ENCODE measurements at regions not wholly inside any gene's neighbourhood (a gene's known extent, or its start where the extent isn't known, plus 50 kb on each side); places are given as distances from the start of the nearest gene placed in this dataset.
"Not testable (repeated sequence)": the region's sequence is repeated elsewhere in the genome, so short reads cannot be mapped to it uniquely, and the experiment has no call there.

DNA sequence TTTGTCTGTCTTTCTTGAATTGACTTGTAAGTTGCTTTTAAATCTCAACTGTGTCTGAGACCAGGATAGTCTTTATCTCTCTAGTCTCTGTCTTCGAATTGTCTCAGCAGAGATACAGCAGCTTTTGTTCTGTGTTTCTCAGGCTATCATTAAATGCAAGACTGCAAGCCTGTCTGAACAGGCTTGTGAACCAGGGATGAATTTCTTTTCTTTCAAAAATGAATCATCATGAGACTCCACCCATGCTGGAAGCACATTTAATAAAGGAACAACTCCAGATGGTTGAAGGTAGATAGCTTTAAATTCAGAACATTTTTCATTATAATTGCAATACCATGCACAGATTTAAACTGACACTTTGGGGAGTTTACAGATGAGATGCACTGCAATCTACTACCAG lies 155.9 kb downstream of the SEC23IP start:
- no peak for DNase-seq (ENCODE audit: low read depth)

DNA sequence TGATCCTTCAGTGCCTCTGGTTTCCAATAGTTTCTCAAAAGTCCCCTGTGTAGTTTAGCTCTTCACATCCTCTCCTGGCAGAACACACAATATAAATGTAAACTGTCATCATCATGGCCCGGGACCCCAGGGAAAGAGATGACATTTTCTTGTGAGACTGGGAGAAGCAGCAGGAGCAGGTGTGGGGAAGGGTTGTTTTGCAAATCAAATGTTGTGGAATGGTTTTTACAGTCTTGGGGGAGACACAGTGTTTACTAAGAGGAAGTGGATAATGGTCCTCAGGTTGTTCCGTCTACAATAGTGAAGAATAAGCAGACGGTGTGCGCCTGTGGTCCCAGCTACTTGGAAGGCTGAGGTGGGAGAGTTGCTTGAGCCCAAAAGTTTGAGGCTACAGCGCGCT lies 159.1 kb downstream of the SEC23IP start:
- DNase-seq (ENCODE audit: low read depth), result no peak

DNA sequence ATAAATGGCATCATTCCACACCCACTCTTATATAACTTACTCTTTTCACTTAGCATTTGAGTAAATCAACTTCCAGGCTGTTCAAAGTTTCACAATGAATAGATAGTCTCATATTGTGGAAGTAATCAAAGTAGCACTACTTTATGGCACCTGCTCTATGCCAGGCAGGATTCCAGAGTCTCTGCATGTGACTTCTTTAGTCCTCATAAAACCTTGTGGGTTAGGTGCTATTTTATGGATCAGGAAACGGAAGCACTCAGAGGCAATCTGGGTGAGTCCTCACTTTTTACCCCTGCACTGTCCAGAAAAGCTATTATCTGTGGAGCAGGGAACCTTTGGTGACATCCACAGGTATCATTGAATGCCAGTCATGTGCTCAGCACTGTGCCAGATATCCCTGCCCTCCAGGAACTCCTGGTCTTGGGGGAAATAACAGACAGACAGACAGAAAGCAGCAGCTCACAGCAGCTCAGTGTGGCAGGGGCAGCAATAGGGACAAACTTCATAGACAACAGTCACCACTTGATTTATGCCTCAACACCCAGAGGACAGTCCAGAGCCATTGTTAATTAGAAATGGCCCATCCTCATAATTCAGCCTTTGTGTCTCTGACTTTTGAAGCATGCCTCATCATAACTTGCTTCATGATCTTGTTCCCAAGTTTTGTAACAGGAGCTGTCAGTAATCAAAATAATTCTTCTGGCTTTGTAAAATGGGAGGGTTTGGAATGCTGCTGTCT lies 160.6 kb downstream of the SEC23IP start:
- no peak for DNase-seq (ENCODE audit: low read depth)

DNA sequence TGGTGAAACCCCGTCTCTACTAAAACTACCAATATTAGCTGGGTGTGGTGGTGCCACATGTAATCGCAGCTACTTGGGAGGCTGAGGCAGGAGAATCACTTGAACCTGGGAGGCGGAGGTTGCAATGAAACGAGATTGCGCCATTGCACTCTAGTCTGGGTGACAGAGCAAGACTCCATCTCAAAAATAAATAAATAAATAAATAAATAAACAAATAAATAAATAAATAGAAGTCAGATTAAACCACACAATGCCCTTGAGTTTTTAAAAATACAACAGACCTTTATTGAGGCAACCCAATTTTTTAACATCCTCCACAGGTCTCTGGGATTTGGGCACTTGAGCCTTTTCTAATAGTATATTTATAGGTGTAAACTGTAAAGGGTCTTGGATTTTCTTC lies 167.3 kb downstream of the SEC23IP start:
- not testable (repeated sequence) for DNase-seq (ENCODE audit: low read depth)

DNA sequence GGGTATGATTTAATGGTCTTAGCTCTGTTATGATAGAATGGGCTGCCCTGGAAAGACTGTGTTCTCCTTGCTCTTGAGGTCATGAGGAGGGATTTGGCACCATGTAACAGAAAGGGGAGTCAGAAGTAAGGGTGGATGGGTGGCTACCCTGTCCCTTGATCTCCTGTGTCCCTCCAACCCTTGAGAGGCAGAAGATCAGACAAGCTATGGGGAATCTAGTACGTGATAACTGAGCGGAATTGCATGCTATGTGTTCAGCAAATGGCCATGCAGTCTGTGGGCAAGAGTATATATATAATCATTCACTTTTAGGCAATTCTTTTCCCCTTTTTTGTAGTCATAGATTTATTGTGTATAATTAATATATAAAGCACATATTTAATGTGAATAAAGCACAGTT lies 174.9 kb downstream of the SEC23IP start:
- DNase-seq (ENCODE audit: low read depth), result no peak

DNA sequence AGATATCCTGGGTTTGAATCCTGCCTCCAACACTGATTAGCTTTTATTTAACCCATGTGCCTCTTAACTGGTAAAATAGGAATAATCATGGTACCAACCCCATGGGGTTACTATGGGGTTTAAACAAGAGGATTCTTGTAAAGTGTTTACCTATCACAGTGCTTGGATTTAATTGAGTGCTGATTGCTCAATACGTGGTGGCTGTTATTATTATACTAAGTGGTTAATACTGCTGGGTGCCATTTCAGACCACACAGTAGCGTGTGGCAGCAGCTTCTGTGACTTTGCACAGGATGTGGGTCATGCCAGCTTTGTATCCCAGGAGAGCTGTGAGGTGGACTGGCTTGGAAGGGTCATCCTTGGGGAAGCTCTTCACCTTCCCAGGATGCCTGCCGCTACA lies 177.2 kb downstream of the SEC23IP start:
- no peak for DNase-seq (ENCODE audit: low read depth)

DNA sequence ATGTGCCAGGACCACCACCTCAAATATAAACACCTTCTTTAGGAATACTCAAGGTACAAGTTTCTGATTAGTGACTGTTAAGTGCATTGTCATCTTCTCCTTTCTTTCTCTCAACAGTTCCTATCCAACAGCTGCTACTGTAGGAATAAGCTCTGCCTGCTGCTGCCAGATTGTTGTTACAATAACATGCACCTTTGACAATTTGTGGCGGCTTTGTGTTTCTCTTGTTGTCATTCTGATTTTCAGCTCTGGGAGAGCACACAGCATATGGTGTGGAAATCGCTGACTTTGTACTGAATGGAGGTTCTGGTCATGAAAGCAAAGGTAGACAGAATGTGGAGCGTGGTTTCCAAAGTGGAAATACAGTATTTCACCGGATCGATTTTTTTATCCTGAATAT lies 182.8 kb downstream of the SEC23IP start:
- no peak for DNase-seq (ENCODE audit: low read depth)

DNA sequence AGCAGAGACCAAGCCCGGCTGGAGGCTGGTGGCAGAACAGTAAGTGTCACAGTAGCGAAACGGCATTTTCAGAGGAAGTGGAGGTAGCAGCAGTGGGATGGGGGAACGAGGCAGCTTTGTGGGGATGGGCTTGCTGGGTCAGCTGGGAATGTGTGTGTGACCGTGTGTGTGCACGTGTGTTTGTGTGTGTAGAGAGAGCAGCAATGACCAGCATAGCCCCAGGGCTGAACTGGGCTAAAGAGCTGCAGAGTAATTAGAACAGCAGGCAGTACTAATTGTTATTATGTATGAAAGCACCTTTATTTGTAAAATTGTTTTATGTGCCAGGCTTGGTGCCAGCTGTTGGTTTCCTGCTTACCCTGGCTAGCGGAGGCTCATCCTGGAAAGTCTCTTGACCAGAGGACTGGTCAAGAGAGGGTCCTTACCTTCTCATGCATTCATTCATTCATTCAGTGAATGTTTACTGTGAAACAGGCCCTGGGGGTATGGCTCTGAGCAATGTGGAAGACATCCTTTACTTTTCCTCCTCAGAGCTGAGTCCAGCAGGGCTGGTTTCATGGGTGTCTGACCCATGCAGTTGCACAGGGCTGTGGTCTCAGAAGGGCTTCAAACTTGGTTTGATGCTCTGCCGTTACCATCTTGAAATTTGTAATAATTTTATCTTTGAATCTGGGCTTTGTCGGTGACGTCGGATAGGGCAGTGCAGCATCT lies 184.6 kb downstream of the SEC23IP start:
- no peak for DNase-seq (ENCODE audit: low read depth)

DNA sequence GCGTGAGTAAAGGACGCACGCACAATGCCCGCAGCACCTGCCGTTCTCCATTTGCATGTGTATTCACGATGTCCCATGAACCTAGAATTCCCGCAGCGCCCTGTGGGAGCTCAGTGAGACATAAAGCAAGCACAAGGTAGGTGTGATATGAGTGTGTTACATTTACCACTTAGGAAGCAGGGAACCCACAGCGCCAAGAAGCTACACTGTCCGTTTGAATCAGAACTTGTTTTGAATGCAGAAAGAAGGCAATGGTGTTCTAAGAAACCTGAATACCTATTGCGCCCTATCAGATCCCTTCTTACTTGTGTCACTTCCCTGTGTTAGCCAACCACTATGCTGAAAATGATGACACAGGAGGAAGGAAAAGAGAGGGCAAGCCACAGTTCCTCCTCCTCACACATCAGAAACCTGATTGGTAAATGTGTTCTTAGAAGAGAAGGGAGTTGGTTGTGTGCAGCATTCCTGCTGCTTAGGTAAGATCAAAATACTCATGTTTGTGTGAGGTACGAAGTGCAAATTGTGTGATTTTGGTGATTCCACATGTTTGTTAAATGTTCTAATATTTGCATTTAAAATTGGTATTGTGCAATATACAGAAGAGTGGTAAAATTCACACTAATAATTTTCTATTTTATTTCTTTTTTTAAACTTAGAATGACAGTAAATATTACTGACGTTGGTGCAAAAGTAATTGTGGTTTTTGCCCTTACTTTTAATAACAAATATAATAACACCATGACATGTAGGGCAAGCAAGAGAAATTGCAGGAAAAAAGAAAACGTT lies 185.4 kb downstream of the SEC23IP start:
- DNase-seq (ENCODE audit: low read depth), result no peak

DNA sequence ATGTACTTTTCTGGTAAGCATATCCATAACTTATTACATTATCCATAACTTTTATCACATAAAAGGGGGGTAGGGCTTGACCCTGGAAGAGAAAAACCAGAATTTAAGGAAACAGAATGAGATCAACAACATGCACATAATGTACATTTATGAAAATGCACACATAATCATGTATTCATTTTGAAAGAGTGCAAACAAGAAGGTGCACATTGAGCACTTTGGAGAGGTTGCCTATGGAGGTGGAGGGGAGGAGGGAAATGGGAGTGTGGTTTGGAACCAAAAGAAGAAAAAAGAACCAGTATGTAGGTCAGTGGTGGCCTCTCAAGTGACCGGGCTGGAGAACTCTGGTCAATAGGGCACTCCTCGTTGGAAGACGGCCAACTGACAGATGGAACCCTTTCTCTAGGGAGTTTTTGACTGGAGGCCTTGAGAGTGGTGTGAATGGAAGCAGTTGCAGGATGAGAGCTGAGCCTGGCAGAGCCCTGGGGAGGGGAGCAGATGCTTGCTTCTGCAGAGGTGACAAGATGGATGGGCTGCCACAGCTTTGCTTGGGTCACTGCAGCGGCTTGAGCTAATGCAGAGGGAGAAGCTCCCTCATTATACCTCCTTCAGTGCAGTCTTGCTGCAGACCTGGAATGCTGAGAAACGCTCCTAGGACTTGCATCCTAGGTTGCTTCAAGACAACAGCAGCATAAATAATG lies 192.7 kb downstream of the SEC23IP start:
- no peak for DNase-seq (ENCODE audit: low read depth)

DNA sequence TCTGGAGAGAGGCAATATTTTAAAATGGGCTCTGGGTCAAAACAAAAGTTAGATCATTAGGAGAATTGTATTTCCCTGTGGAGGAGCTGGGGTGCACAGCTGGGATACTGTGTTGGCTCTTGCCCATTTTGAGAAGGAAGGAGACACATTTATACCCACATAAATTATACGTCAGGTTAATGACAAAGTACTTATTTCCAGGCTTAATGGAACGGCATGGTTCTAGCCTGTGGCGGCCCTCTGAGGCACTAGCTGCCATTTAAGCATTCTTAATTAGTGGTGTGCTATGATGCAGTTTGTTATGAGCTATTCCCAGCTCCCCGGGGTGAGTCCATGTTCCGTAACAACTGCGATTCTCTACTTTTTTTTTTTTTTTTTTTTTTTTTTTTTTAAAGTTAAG lies 193.5 kb downstream of the SEC23IP start:
- no peak for DNase-seq (ENCODE audit: low read depth)

DNA sequence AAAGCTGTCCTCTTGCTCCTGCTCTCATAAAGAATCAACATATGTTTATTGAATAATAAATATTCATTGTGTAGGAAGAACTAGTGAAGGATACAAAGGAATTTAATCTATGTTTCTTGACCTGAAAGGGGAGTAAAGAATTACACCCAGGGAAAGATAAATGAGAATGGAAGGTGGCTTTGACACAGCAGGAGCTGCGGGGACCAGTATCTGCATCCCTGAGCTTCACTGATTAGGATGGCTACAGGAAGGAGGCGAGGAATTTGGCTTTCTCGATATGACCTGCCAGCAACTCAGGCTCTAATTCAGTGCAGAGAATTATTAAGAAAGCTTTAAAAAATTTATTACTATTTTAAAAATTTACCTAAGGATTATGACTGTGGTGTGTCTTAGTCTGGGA lies 194.6 kb downstream of the SEC23IP start:
- DNase-seq (ENCODE audit: low read depth), result no peak

DNA sequence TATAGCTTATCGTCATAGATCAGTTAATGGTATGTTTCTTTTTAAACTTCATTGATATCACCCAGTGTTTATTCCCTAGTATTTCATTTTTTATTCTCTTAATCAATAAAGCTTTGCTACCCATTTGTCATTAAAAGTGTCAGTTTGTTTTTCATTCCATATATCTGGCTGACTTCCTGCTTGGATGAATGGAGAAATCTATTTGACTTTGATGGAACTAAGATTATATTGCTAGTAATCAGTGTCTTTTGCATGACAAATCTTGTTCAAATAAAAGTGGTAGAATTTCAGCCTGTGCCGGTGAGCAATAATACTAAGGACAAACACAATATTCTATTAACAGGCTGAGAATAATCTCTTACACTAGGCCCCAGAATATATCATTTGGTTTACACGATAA lies 203.3 kb downstream of the SEC23IP start:
- DNase-seq (ENCODE audit: low read depth), result no peak

DNA sequence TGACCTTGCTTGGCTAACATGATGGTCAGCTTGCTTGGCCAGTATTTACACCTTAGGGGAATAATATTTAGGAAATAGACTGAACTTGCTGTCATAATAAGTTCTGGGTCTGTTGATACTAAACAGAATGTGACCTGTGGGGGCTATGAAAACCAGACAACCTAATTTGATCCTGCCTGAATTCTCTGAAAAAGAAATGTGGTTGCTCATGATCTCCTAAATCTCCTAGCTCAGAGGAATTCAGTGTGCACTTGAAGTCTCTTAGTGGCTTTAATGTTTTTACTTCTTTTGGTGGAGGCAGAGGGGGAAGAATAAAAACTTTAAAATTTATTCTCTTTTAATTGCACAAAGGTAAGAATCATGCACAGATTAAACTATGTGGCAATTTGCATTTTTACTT lies 205.2 kb downstream of the SEC23IP start:
- no peak for DNase-seq (ENCODE audit: low read depth)

DNA sequence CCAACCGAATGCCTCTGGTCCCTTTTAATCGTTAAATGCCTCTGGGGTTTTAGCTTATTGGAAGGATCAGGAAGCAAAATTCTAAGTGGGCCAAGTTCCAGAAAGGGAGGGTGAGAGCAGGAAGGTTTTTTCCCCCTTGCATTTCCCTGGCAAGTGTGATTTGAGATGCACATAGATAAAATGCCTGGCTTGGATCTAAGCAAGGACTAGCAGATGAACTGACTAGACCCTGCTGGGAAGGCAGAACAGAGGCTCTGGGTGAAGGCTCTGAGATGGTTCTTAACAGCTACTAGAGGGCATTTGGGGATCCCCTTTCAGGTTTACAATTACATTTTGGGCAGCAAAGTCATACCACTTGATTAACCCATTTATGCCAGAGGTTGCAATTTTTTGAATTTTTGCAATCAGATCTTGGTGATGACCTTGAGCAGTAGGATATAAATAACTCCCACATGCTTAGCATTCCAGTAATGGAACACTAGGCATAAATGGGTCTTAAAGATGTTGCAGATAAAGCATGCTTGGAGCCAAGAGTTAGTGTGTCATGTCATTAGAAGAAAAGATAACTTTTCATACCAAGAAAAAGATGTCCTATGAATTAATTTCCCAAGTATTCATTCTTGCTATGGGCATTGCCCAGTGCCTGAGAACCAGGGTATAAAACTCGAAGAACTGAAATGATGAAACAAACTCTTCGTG lies 205.9 kb downstream of the SEC23IP start:
- no peak for DNase-seq (ENCODE audit: low read depth)

DNA sequence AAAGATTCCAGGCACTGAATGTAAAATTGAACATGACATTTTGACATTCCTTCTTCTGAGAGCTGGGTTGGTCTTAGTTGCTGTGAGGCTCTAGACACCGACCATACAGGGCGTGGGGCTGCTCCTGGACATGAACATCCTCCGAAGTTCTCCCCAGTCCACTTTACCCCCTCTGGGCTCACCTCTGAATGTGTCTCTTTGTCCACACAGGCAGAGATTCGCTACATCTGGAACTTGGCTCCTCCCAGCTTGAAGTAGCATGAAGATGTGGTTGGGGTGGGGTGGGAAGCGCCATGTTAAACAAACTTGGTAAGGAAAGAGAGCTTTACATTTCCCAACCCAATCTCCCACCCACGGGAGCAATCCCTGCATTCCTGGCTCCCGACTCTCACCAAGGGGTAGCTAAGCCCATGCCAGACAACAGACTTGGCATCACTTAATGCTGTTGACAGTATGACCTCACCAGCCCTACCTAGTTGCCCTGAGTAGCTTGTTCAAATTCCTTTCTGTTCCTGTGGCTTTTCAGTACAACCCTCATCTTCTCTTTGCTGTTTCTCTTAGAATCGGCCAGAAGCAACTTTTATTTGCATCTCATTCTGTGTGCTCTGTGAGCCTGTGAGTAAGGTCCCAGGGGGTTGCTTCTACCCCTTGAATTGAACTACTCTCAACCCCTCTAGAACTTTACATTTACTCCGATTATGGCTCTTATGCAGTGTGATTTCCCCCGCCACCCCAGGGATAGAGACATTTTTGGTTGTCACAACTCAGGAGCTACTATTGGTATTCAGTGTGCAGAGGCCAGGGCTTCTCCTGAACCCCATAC lies 211.4 kb downstream of the SEC23IP start:
- DNase-seq (ENCODE audit: low read depth), result no peak

DNA sequence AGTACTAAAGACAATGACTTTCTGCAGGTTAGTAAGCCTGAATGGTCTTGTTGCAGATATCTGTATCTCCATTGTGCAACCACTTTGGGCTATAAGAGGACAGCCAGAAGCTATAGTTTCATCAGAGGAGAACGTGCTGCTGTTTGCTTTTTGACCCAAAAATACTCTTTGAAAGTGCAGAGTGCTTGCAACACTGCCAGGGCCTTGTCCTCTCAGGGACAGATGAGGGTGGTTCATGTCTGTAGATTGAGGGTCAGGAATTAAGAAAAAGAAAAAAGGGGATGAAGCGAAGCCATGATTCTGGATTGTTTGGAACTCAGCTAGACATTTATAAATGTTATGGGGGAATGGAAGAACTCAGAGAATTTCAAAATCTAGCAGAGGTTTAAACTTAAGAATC lies 212.5 kb downstream of the SEC23IP start:
- no peak for DNase-seq (ENCODE audit: low read depth)

DNA sequence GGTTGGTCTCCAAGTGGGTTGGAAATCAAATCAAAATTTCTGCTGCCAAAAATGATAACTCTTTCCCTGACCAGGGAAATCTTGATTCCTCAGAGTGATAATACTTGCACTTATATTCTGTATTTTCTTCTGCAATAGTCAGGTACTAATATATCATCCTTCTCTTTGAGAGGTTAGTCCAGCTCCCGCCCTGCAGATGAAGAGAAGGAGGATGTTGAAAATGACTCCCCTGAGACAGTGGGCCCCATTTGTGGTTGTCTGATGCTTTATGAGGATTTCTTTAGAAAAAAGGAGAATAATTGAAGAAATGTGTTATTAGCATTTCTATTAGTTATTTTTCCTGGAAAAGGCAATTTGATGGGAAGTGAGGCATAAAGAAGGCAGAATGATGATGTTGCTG lies 213.0 kb downstream of the SEC23IP start:
- DNase-seq (ENCODE audit: low read depth), result no peak

DNA sequence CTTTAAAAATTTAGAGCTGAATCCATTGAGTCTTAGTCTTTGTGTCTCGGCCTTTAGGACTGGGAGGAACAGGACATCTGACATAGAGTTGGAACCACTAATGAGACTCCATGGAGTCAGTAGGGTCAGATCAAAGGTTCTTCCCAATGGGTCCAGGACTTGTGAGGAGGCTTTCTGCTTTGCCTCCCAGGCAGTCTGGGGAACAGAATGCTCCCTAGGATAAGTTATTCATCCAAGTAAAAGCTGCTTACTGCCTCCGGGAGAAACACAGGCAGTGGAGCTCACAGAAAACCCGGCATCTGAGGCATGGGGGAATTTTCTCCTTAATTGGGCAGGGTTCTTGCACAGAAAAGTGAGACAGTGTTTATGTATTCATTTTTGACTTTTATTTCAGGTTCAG lies 216.4 kb downstream of the SEC23IP start:
- DNase-seq (ENCODE audit: low read depth), result no peak

DNA sequence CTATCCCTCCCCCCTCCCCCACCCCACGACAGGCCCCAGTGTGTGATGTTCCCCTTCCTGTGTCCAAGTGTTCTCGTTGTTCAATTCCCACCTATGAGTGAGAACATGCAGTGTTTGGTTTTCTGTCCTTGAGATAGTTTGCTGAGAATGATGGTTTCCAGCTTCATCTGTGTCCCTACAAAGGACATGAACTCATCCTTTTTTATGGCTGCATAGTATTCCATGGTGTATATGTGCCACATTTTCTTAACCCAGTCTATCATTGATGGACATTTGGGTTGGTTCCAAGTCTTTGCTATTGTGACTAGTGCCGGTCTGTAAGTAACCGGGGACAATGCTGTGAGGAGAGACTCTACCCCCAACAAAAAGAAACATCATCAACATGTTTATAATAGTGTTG lies 217.2 kb downstream of the SEC23IP start:
- DNase-seq (ENCODE audit: low read depth), result not testable (repeated sequence)

DNA sequence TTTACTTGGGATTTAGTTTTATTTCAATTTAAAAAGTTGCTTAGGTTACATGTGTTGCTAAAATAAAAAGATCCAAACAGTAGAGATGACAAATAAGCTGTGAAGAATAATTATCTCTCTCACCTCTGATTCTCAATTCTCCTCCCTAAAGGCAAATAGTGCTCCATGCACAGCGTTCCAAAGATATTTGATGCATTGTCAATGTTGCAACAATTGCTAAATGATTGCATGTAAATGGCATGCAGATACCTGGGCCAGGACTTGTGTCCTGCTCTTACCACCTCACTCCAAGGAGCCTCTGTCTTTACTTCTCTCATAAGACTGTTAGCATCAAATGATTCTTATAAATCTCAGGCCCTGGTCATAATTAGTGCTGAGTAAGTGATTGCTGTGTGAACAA lies 217.7 kb downstream of the SEC23IP start:
- no peak for DNase-seq (ENCODE audit: low read depth)
